HepG2 (cell line): ENCODE measurements at regions not wholly inside any gene's neighbourhood (a gene's known extent, or its start where the extent isn't known, plus 50 kb on each side); places are given as distances from the start of the nearest gene placed in this dataset.

Source experiments
- CAMTA2 ChIP-seq: sonication (generic); formaldehyde crosslinking; IDR thresholded peaks from 2 replicates; pipeline ENCODE4 v1.4.0; 2020; ENCODE audit warnings: mild to moderate bottlenecking, missing genetic modification reagents, borderline replicate concordance
- GTF2F1 ChIP-seq: fragments of 150-350 bp; IDR thresholded peaks from 2 replicates; pipeline ENCODE4 v1.6.1; 2014; ENCODE audit warnings: low read length
- HNRNPL ChIP-seq: fragments of 200-400 bp; formaldehyde crosslinking; IDR thresholded peaks from 2 replicates; pipeline ENCODE4 v1.6.1; 2017; ENCODE audit warnings: mild to moderate bottlenecking, low read depth, low read length
- MAZ ChIP-seq, 2 experiments: sonication (generic) in 1 of 2; formaldehyde crosslinking in 1 of 2; IDR thresholded peaks; 2 replicates each; pipeline versions ENCODE4 v1.5.0 to v1.6.1; 2012 to 2020; ENCODE audit warnings: low read depth in 2 of 2, mild to moderate bottlenecking in 2 of 2, borderline replicate concordance in 1 of 2, improper control_type of control experiment in 1 of 2, low read length in 1 of 2, missing genetic modification reagents in 1 of 2, moderate library complexity in 1 of 2
- PCBP2 ChIP-seq: fragments of 200-400 bp; formaldehyde crosslinking; optimal IDR thresholded peaks from 2 replicates; pipeline ENCODE3; 2018; ENCODE audit warnings: low read length, low read depth; ENCODE audit not compliant: poor library complexity, severe bottlenecking
- POLR2A ChIP-seq, 2 experiments: IDR thresholded peaks; 2 replicates each; pipeline ENCODE4 v1.6.1; 2011; ENCODE audit warnings: low read depth in 2 of 2, low read length in 2 of 2, mild to moderate bottlenecking in 1 of 2, moderate library complexity in 1 of 2; ENCODE audit not compliant: insufficient read depth in 1 of 2
- RNF2 ChIP-seq: fragments of 450-650 bp; conservative IDR thresholded peaks from 2 replicates; pipeline ENCODE4 v1.6.1; 2016; ENCODE audit warnings: low read depth
- SCMH1 ChIP-seq: sonication (generic); formaldehyde crosslinking; IDR thresholded peaks from 2 replicates; pipeline ENCODE4 v1.9.0; 2021; ENCODE audit warnings: missing genetic modification reagents, mild to moderate bottlenecking, borderline replicate concordance
- ZFX ChIP-seq: sonication (generic); formaldehyde crosslinking; IDR thresholded peaks from 2 replicates; pipeline ENCODE4 v1.4.0; 2020; ENCODE audit warnings: mild to moderate bottlenecking, low read depth, missing genetic modification reagents, moderate library complexity
- ZNF33B ChIP-seq: sonication (generic); formaldehyde crosslinking; IDR thresholded peaks from 2 replicates; pipeline ENCODE4 v1.5.1; 2020; ENCODE audit warnings: mild to moderate bottlenecking, missing genetic modification reagents
- TF ChIP-seq, protein P1 (sequence below): sonication (generic); formaldehyde crosslinking; IDR thresholded peaks from 2 replicates; pipeline ENCODE4 v1.8.1; 2022; ENCODE audit warnings: mild to moderate bottlenecking, missing genetic modification reagents
- TF ChIP-seq, protein P2 (sequence below): sonication (generic); formaldehyde crosslinking; conservative IDR thresholded peaks from 2 replicates; pipeline ENCODE4 v1.4.0; 2020; ENCODE audit warnings: missing genetic modification reagents

DNA sequence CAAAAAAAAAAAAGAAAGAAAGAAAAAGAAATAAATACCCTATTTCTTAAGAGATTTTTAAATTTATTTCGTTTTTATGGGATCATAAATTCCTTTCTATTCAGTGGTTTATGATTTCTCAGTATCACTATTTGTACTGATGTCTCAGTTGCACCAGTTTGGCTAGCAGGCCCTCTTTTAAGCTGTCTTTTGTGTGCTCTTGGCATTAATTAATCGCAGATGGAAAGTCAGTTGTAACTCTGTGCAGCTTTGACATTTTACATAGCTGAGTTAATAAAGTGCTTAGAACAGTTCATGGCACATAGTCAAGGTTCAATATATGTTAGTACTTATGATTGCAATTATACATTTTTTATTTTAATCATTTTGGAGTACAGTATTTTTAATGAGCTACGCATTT is 123.7 kb upstream of the NUDT6 start:
- TF ChIP-seq, protein P1, sequence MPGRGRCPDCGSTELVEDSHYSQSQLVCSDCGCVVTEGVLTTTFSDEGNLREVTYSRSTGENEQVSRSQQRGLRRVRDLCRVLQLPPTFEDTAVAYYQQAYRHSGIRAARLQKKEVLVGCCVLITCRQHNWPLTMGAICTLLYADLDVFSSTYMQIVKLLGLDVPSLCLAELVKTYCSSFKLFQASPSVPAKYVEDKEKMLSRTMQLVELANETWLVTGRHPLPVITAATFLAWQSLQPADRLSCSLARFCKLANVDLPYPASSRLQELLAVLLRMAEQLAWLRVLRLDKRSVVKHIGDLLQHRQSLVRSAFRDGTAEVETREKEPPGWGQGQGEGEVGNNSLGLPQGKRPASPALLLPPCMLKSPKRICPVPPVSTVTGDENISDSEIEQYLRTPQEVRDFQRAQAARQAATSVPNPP (CRISPR knock-in tag) = no peak
- TF ChIP-seq POLR2A (IDR thresholded peaks at IDR 0.05; ENCODE audit: insufficient read depth in 1 of 2, low read depth in 2 of 2, low read length in 2 of 2) = no peak
- no peak for TF ChIP-seq ZNF33B (CRISPR knock-in tag)
- no peak for TF ChIP-seq MAZ (IDR thresholded peaks at IDR 0.05; ENCODE audit: borderline replicate concordance, low read depth, low read length)
- TF ChIP-seq MAZ (CRISPR knock-in tag; IDR thresholded peaks at IDR 0.05; ENCODE audit: low read depth) = no peak
- no peak for TF ChIP-seq RNF2
- no peak for TF ChIP-seq GTF2F1
- TF ChIP-seq HNRNPL = no peak
- TF ChIP-seq, protein P2, sequence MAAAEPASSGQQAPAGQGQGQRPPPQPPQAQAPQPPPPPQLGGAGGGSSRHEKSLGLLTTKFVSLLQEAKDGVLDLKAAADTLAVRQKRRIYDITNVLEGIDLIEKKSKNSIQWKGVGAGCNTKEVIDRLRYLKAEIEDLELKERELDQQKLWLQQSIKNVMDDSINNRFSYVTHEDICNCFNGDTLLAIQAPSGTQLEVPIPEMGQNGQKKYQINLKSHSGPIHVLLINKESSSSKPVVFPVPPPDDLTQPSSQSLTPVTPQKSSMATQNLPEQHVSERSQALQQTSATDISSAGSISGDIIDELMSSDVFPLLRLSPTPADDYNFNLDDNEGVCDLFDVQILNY = no peak
- no peak for TF ChIP-seq SCMH1
- TF ChIP-seq ZFX (CRISPR knock-in tag) = no peak
- TF ChIP-seq PCBP2 = no peak
- TF ChIP-seq CAMTA2 (CRISPR knock-in tag) = no peak
